Vagina (tissue), 2 donors: ENCODE measurements at regions not wholly inside any gene's neighbourhood (a gene's known extent, or its start where the extent isn't known, plus 50 kb on each side); places are given as distances from the start of the nearest gene placed in this dataset.

Experiments
- DNase-seq, 2 donors: peaks; one replicate each; pipeline ENCODE4 v3.0.0-alpha.2; 2017; ENCODE audit errors: extremely low spot score in 2 of 2
- H3K27ac ChIP-seq: fragments of 200-600 bp; sonication (generic); one replicate; pipeline ENCODE4 v1.5.1; 2019
- H3K27me3 ChIP-seq: fragments of 200-600 bp; sonication (generic); one replicate; pipeline ENCODE4 v1.5.1; 2019
- H3K36me3 ChIP-seq, 2 donors: fragments of 200-600 bp; sonication (generic); one replicate each; pipeline ENCODE4 v1.5.1; 2017 to 2019
- H3K4me1 ChIP-seq: fragments of 200-600 bp; sonication (generic); one replicate; pipeline ENCODE4 v1.5.1; 2019
- H3K4me3 ChIP-seq, 2 donors: fragments of 200-600 bp; sonication (generic); 1 replicate in 1 of 2; 2 replicates in 1 of 2; pipeline ENCODE4 v1.5.1; 2016 to 2019
- H3K9me3 ChIP-seq: fragments of 200-600 bp; sonication (generic); one replicate; pipeline ENCODE4 v1.5.1; 2019
- CTCF ChIP-seq, 3 experiments: fragments of 450-650 bp in 2 of 3; fragments of 200-600 bp in 1 of 3; sonication (generic) in 1 of 3; IDR thresholded peaks; one replicate each; pipeline ENCODE4 v1.5.1; 2017 to 2019; ENCODE audit warnings: antibody characterized with exemption in 3 of 3, mild to moderate bottlenecking in 2 of 3, moderate library complexity in 2 of 3
- POLR2A ChIP-seq, 2 donors: fragments of 450-650 bp; IDR thresholded peaks; one replicate each; pipeline ENCODE4 v1.6.1; 2017; ENCODE audit warnings: antibody characterized with exemption in 2 of 2, mild to moderate bottlenecking in 2 of 2, moderate library complexity in 2 of 2
- POLR2AphosphoS5 ChIP-seq, 2 donors: sonication (generic); formaldehyde crosslinking; IDR thresholded peaks; one replicate each; pipeline ENCODE4 v1.9.0; 2017; ENCODE audit warnings: antibody characterized with exemption in 2 of 2, mild to moderate bottlenecking in 2 of 2, low read depth in 1 of 2; ENCODE audit not compliant: insufficient read depth in 1 of 2
- intact Hi-C: fragments of 100-400 bp; cut with DNase I; formaldehyde crosslinking; loops from one replicate; pipeline ENCODE4 v1.15.1; 2023

GRCh38 chr12:127074161-127074560 is 1192.8 kb upstream of the TMEM132C start:
- DNase-seq: no peak
- no peaks in the 10 kb centered on the region for H3K36me3 ChIP-seq
- H3K9me3 ChIP-seq: no peaks in the 10 kb centered on the region
- intact Hi-C loops: no loop called here
- H3K4me3 ChIP-seq: no peak overlapping the region
- no peaks in the 10 kb centered on the region for H3K4me1 ChIP-seq
- H3K27me3 ChIP-seq: no peaks in the 10 kb centered on the region
- TF ChIP-seq POLR2A (IDR thresholded peaks at IDR 0.05): no peak
- no peak for TF ChIP-seq POLR2AphosphoS5 (IDR thresholded peaks at IDR 0.05; ENCODE audit: insufficient read depth in 1 of 2, low read depth in 1 of 2)
- no peak for TF ChIP-seq CTCF (IDR thresholded peaks at IDR 0.05)
- no peak overlapping the region for H3K27ac ChIP-seq

GRCh38 chr12:127075981-127076380 is 1191.0 kb upstream of the TMEM132C start:
- TF ChIP-seq POLR2AphosphoS5 (IDR thresholded peaks at IDR 0.05; ENCODE audit: insufficient read depth in 1 of 2, low read depth in 1 of 2) (no peak), POLR2A (IDR thresholded peaks at IDR 0.05) (no peak), CTCF (IDR thresholded peaks at IDR 0.05) (no peak)
- Histone ChIP-seq H3K27me3 (no peaks in the 10 kb centered on the region), H3K4me1 (no peaks in the 10 kb centered on the region), H3K27ac (no peak overlapping the region), H3K36me3 (no peaks in the 10 kb centered on the region), H3K9me3 (no peaks in the 10 kb centered on the region), H3K4me3 (no peak overlapping the region)
- intact Hi-C loops: no loop called here
- DNase-seq: no peak

GRCh38 chr12:127077262-127078045 is 1189.5 kb upstream of the TMEM132C start:
- no peak for DNase-seq
- TF ChIP-seq CTCF (IDR thresholded peaks at IDR 0.05) (no peak), POLR2AphosphoS5 (IDR thresholded peaks at IDR 0.05; ENCODE audit: insufficient read depth in 1 of 2, low read depth in 1 of 2) (no peak), POLR2A (IDR thresholded peaks at IDR 0.05) (no peak)
- Histone ChIP-seq H3K4me1 (no peaks in the 10 kb centered on the region), H3K27me3 (no peaks in the 10 kb centered on the region), H3K4me3 (no peak overlapping the region), H3K36me3 (no peaks in the 10 kb centered on the region), H3K27ac (no peak overlapping the region), H3K9me3 (no peaks in the 10 kb centered on the region)
- intact Hi-C loops: no loop called here

GRCh38 chr12:127078577-127079350 is 1188.2 kb upstream of the TMEM132C start:
- intact Hi-C loops: no loop called here
- H3K4me3 ChIP-seq: no peak overlapping the region
- H3K27ac ChIP-seq: no peak overlapping the region
- no peaks in the 10 kb centered on the region for H3K9me3 ChIP-seq
- peaks cover 3% of the 10 kb centered on the region for H3K4me1 ChIP-seq
- no peaks in the 10 kb centered on the region for H3K27me3 ChIP-seq
- TF ChIP-seq POLR2AphosphoS5 (IDR thresholded peaks at IDR 0.05; ENCODE audit: insufficient read depth in 1 of 2, low read depth in 1 of 2): no peak
- no peak for TF ChIP-seq POLR2A (IDR thresholded peaks at IDR 0.05)
- TF ChIP-seq CTCF (IDR thresholded peaks at IDR 0.05): no peak
- no peaks in the 10 kb centered on the region for H3K36me3 ChIP-seq
- no peak for DNase-seq

GRCh38 chr12:127079636-127080035 is 1187.3 kb upstream of the TMEM132C start:
- no peaks in the 10 kb centered on the region for H3K9me3 ChIP-seq
- H3K4me1 ChIP-seq: peaks cover 4% of the 10 kb centered on the region
- DNase-seq: no peak
- intact Hi-C loops: no loop called here
- H3K27me3 ChIP-seq: no peaks in the 10 kb centered on the region
- no peaks in the 10 kb centered on the region for H3K36me3 ChIP-seq
- H3K4me3 ChIP-seq: no peak overlapping the region
- TF ChIP-seq POLR2AphosphoS5 (IDR thresholded peaks at IDR 0.05; ENCODE audit: insufficient read depth in 1 of 2, low read depth in 1 of 2) (no peak), POLR2A (IDR thresholded peaks at IDR 0.05) (no peak), CTCF (IDR thresholded peaks at IDR 0.05) (no peak)
- H3K27ac ChIP-seq: no peak overlapping the region
